ENCODE measurements at regions not wholly inside any gene's neighbourhood (a gene's known extent, or its start where the extent isn't known, plus 50 kb on each side); places are given as distances from the start of the nearest gene placed in this dataset.

- no peaks in the 10 kb centered on the region for H3K79me2 ChIP-seq (ENCODE audit: insufficient read depth, low read length)
- no peaks in the 10 kb centered on the region for H3K36me3 ChIP-seq (ENCODE audit: insufficient read depth, low read length)
- H3K27me3 ChIP-seq (ENCODE audit: insufficient read depth, low read length, poor library complexity, severe bottlenecking): no peaks in the 10 kb centered on the region
- no peak overlapping the region for H3K4me3 ChIP-seq (ENCODE audit: low read length, poor library complexity, severe bottlenecking)
- TF ChIP-seq EZH2phosphoT487 (IDR thresholded peaks at IDR 0.05; ENCODE audit: borderline replicate concordance) (no peak), CTCF (conservative IDR thresholded peaks at IDR 0.05; ENCODE audit: low read length) (no peak)
- no peak overlapping the region for H3K4me2 ChIP-seq (ENCODE audit: low read depth, low read length, poor library complexity, severe bottlenecking)
- H2AFZ ChIP-seq (ENCODE audit: low read length): no peak overlapping the region
- H3K9ac ChIP-seq (ENCODE audit: low read depth, low read length, poor library complexity, severe bottlenecking): no peak overlapping the region
- H3K4me1 ChIP-seq (ENCODE audit: insufficient read depth, low read length, poor library complexity, severe bottlenecking): no peaks in the 10 kb centered on the region
- H3F3A ChIP-seq (ENCODE audit: low read depth): no peaks in the 10 kb centered on the region
- H4K20me1 ChIP-seq (ENCODE audit: insufficient read depth, low read length, poor library complexity, severe bottlenecking): no peaks in the 10 kb centered on the region
- no peaks in the 10 kb centered on the region for H3K9me2 ChIP-seq (replicated peaks; ENCODE audit: low read depth, low read length)
- H3K9me3 ChIP-seq (ENCODE audit: insufficient read depth, low read depth, low read length): no peaks in the 10 kb centered on the region
These were observed 1088.6 kb upstream of the C9orf72 start for GRCh38 chr9:28661853-28662252.

- H3K4me3 ChIP-seq (ENCODE audit: low read length, poor library complexity, severe bottlenecking): no peak overlapping the region
- H3K79me2 ChIP-seq (ENCODE audit: insufficient read depth, low read length): no peaks in the 10 kb centered on the region
- H3K36me3 ChIP-seq (ENCODE audit: insufficient read depth, low read length): no peaks in the 10 kb centered on the region
- no peak for TF ChIP-seq EZH2phosphoT487 (IDR thresholded peaks at IDR 0.05; ENCODE audit: borderline replicate concordance)
- TF ChIP-seq CTCF (conservative IDR thresholded peaks at IDR 0.05; ENCODE audit: low read length): no peak
- no peaks in the 10 kb centered on the region for H4K20me1 ChIP-seq (ENCODE audit: insufficient read depth, low read length, poor library complexity, severe bottlenecking)
- no peak overlapping the region for H2AFZ ChIP-seq (ENCODE audit: low read length)
- no peaks in the 10 kb centered on the region for H3K4me1 ChIP-seq (ENCODE audit: insufficient read depth, low read length, poor library complexity, severe bottlenecking)
- H3K9me2 ChIP-seq (replicated peaks; ENCODE audit: low read depth, low read length): no peaks in the 10 kb centered on the region
- no peaks in the 10 kb centered on the region for H3K9me3 ChIP-seq (ENCODE audit: insufficient read depth, low read depth, low read length)
- no peaks in the 10 kb centered on the region for H3F3A ChIP-seq (ENCODE audit: low read depth)
- H3K9ac ChIP-seq (ENCODE audit: low read depth, low read length, poor library complexity, severe bottlenecking): no peak overlapping the region
- no peaks in the 10 kb centered on the region for H3K27me3 ChIP-seq (ENCODE audit: insufficient read depth, low read length, poor library complexity, severe bottlenecking)
- H3K4me2 ChIP-seq (ENCODE audit: low read depth, low read length, poor library complexity, severe bottlenecking): no peak overlapping the region
These were observed 1089.4 kb upstream of the C9orf72 start for GRCh38 chr9:28662675-28663074.

GRCh38 chr9:28668158-28668557, 1094.9 kb upstream of the C9orf72 start:
- no peaks in the 10 kb centered on the region for H3K79me2 ChIP-seq (ENCODE audit: insufficient read depth, low read length)
- H3K9me3 ChIP-seq (ENCODE audit: insufficient read depth, low read depth, low read length): no peaks in the 10 kb centered on the region
- no peaks in the 10 kb centered on the region for H3K36me3 ChIP-seq (ENCODE audit: insufficient read depth, low read length)
- no peak for TF ChIP-seq CTCF (conservative IDR thresholded peaks at IDR 0.05; ENCODE audit: low read length)
- no peak for TF ChIP-seq EZH2phosphoT487 (IDR thresholded peaks at IDR 0.05; ENCODE audit: borderline replicate concordance)
- H2AFZ ChIP-seq (ENCODE audit: low read length): no peak overlapping the region
- no peak overlapping the region for H3K9ac ChIP-seq (ENCODE audit: low read depth, low read length, poor library complexity, severe bottlenecking)
- no peaks in the 10 kb centered on the region for H3K4me1 ChIP-seq (ENCODE audit: insufficient read depth, low read length, poor library complexity, severe bottlenecking)
- no peaks in the 10 kb centered on the region for H3F3A ChIP-seq (ENCODE audit: low read depth)
- no peak overlapping the region for H3K4me2 ChIP-seq (ENCODE audit: low read depth, low read length, poor library complexity, severe bottlenecking)
- H3K27me3 ChIP-seq (ENCODE audit: insufficient read depth, low read length, poor library complexity, severe bottlenecking): no peaks in the 10 kb centered on the region
- H4K20me1 ChIP-seq (ENCODE audit: insufficient read depth, low read length, poor library complexity, severe bottlenecking): no peaks in the 10 kb centered on the region
- H3K9me2 ChIP-seq (replicated peaks; ENCODE audit: low read depth, low read length): no peaks in the 10 kb centered on the region
- no peak overlapping the region for H3K4me3 ChIP-seq (ENCODE audit: low read length, poor library complexity, severe bottlenecking)

Measured in Loucy (cell line).